Thyroid gland (tissue), 4 donors: ENCODE measurements at regions not wholly inside any gene's neighbourhood (a gene's known extent, or its start where the extent isn't known, plus 50 kb on each side); places are given as distances from the start of the nearest gene placed in this dataset.

ENCODE experiments used
- DNase-seq, 2 donors: peaks; one replicate each; pipeline ENCODE4 v3.0.0-alpha.2; 2019
- H3K27ac ChIP-seq, 3 donors: fragments of 200-600 bp; sonication (generic); 1 replicate in 2 of 3; 2 replicates in 1 of 3; pipeline ENCODE4 v1.5.1; 2016 to 2019; ENCODE audit warnings: mild to moderate bottlenecking in 1 of 3, moderate library complexity in 1 of 3
- H3K27me3 ChIP-seq: fragments of 200-600 bp; sonication (generic); one replicate; pipeline ENCODE4 v1.5.1; 2019
- H3K36me3 ChIP-seq, 2 donors: fragments of 200-600 bp; sonication (generic); one replicate each; pipeline ENCODE4 v1.5.1; 2016 to 2019
- H3K4me1 ChIP-seq, 2 donors: fragments of 200-600 bp; sonication (generic); one replicate each; pipeline ENCODE4 v1.5.1; 2017 to 2019
- H3K4me3 ChIP-seq, 3 donors: fragments of 200-600 bp; sonication (generic); replicated peaks in 1 of 3; 1 replicate in 2 of 3; 2 replicates in 1 of 3; pipeline ENCODE4 v1.5.1; 2016; ENCODE audit warnings: mild to moderate bottlenecking in 1 of 3
- H3K9me3 ChIP-seq: fragments of 200-600 bp; sonication (generic); one replicate; pipeline ENCODE4 v1.5.1; 2017
- CTCF ChIP-seq, 6 experiments: fragments of 200-600 bp in 3 of 6; fragments of 450-650 bp in 3 of 6; sonication (generic) in 3 of 6; IDR thresholded peaks; one replicate each; pipeline ENCODE4 v1.5.1; 2016 to 2019; ENCODE audit warnings: antibody characterized with exemption in 6 of 6, mild to moderate bottlenecking in 2 of 6, inconsistent platforms in 1 of 6, moderate library complexity in 1 of 6
- POLR2A ChIP-seq, 2 donors: fragments of 450-650 bp; IDR thresholded peaks; one replicate each; pipeline ENCODE4 v1.6.1; 2017; ENCODE audit warnings: antibody characterized with exemption in 2 of 2, mild to moderate bottlenecking in 2 of 2, moderate library complexity in 1 of 2
- WGBS, 2 donors: methylation state at CpG; one replicate each; pipeline ENCODE4 v1.1.5; 2017; 5-methylcytosine and 5-hydroxymethylcytosine counted together
- intact Hi-C: fragments of 100-400 bp; cut with DNase I; formaldehyde crosslinking; loops from one replicate; pipeline ENCODE4 v1.15.1; 2023

DNA sequence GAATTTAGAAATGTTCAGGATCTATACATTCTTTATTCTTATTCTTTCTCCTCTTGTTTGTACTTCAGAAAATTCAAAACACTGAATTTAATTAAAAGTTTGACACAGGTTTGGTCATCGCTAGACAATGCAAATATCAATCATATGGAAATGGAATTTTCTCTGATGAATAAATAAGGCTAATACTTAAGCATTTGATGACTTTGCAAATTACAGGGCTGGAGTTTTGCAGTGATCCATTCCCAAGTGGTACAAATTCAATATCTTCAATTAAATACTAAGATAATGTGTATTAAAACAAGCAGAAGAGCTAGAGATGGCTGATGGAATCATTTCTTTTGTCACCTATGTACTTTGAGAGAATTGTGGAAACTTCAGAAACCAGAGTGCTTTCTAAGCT lies 439.6 kb downstream of the DYNC2H1 start:
- WGBS, 2 donors = 97 to 100% methylated on average over 1 of the region's 1 CpG
- no peaks in the 10 kb centered on the region for H3K36me3 ChIP-seq
- no peak overlapping the region for H3K27ac ChIP-seq
- H3K9me3 ChIP-seq = no peaks in the 10 kb centered on the region
- TF ChIP-seq POLR2A (IDR thresholded peaks at IDR 0.05) (no peak), CTCF (IDR thresholded peaks at IDR 0.05) (no peak)
- no peak for DNase-seq
- no peak overlapping the region for H3K4me3 ChIP-seq
- no peaks in the 10 kb centered on the region for H3K27me3 ChIP-seq
- no peaks in the 10 kb centered on the region for H3K4me1 ChIP-seq
- intact Hi-C loops = no loop called here

- WGBS, 2 donors = 89 to 93% methylated on average over 1 of the region's 1 CpG
- H3K4me3 ChIP-seq = no peak overlapping the region
- no peaks in the 10 kb centered on the region for H3K27me3 ChIP-seq
- DNase-seq = no peak
- H3K4me1 ChIP-seq = no peaks in the 10 kb centered on the region
- H3K27ac ChIP-seq = no peak overlapping the region
- H3K9me3 ChIP-seq = no peaks in the 10 kb centered on the region
- no peaks in the 10 kb centered on the region for H3K36me3 ChIP-seq
- no peak for TF ChIP-seq POLR2A (IDR thresholded peaks at IDR 0.05)
- no peak for TF ChIP-seq CTCF (IDR thresholded peaks at IDR 0.05)
- intact Hi-C loops = no loop called here
Observed at GRCh38 chr11:103550811-103551210, 441.6 kb downstream of the DYNC2H1 start.

DNA sequence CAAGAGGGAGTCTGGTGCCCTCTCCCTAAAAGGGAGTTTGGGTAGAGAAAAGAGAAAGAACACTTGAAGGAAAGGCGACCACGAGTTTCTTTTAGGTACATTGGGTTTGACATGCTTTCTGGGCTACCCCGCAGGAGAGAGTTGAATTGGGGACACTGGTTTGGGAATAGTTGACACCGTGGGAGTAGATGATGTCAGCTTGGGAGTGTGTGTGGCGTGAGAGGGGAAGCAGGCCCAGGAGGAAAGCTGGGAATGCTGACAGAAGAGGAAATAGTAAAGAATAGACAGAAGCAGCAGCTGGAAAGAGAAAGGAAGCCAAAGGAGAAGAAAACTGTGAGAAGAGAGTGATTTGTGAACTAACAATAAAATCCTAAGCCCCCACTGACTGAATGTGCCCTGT lies 442.9 kb downstream of the DYNC2H1 start:
- Histone ChIP-seq H3K4me1 (no peaks in the 10 kb centered on the region), H3K36me3 (no peaks in the 10 kb centered on the region), H3K27me3 (no peaks in the 10 kb centered on the region), H3K9me3 (no peaks in the 10 kb centered on the region), H3K4me3 (no peak overlapping the region), H3K27ac (no peak overlapping the region)
- no peak for DNase-seq
- 75 to 78% methylated on average over 5 of the region's 5 CpGs for WGBS, 2 donors
- TF ChIP-seq CTCF (IDR thresholded peaks at IDR 0.05) = no peak
- no peak for TF ChIP-seq POLR2A (IDR thresholded peaks at IDR 0.05)
- intact Hi-C loops = no loop called here

DNA sequence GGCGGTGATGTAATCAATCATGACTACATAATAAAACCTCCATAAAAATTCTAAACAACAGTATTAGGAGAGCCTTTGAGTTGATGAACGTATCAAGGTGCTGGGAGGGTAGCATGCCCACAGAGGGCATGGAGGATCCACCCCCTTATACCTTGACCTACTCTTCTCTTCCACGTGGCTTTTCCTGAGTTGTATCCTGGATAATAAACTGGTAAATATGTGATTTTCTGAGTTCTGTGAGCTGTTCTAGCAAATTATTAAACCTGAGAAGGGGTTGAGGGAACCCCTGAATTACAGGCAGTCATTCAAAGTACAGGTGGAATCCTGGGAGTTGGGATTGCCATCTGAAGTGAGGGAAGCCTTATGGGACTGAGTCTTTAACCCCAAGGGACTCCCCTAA lies 446.9 kb downstream of the DYNC2H1 start:
- no peak for DNase-seq
- Histone ChIP-seq H3K4me3 (no peak overlapping the region), H3K4me1 (no peaks in the 10 kb centered on the region), H3K27ac (no peak overlapping the region), H3K36me3 (no peaks in the 10 kb centered on the region), H3K9me3 (no peaks in the 10 kb centered on the region), H3K27me3 (no peaks in the 10 kb centered on the region)
- 80 to 83% methylated on average over 3 of the region's 3 CpGs for WGBS, 2 donors
- TF ChIP-seq CTCF (IDR thresholded peaks at IDR 0.05) = no peak
- no peak for TF ChIP-seq POLR2A (IDR thresholded peaks at IDR 0.05)
- intact Hi-C loops = no loop called here

DNA sequence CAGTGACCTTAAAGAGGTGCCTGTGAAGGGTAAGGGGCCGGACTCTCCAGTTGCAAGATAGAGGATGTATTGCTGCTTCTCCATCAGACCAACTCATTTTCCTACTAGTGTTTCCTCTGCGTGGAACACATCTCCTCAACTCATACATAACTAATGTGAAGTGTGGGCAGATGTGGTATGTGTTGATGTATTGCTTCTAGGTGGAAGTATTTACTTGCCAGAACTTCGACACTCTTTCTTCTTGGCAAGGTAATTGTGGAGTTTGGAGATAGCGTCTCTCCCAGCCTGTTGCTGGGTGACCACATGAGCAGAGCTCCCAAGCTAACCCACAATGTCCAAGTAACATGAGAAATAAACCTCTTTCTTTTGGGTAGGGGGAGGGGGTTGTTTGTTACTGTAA lies 456.9 kb downstream of the DYNC2H1 start:
- no peaks in the 10 kb centered on the region for H3K4me1 ChIP-seq
- intact Hi-C loops = no loop called here
- no peaks in the 10 kb centered on the region for H3K9me3 ChIP-seq
- 66 to 73% methylated on average over 4 of the region's 4 CpGs for WGBS, 2 donors
- TF ChIP-seq CTCF (IDR thresholded peaks at IDR 0.05) (no peak), POLR2A (IDR thresholded peaks at IDR 0.05) (no peak)
- H3K4me3 ChIP-seq = no peak overlapping the region
- H3K27me3 ChIP-seq = no peaks in the 10 kb centered on the region
- H3K36me3 ChIP-seq = no peaks in the 10 kb centered on the region
- DNase-seq = no peak
- no peak overlapping the region for H3K27ac ChIP-seq
